ENCODE measurements at regions not wholly inside any gene's neighbourhood (a gene's known extent, or its start where the extent isn't known, plus 50 kb on each side); places are given as distances from the start of the nearest gene placed in this dataset.

DNA sequence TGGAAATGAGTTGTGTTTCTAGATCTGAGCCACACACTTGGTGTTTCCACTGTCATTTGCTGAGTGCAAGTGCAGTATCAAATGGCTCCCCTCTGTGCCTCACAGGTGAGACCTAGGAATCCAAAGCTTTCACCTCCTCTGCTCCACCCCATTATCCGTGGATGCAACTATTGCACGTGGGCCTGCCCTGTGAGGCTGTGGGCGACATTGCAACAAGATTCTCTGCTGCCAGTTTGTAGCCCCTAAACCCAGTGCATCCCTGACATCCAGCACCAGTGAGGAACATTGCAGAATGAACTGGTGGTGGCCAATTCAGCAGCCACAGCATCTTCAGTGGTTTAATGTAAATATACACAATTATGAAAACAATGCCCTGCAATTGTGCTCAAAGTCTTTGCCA, 115.0 kb upstream of the FOXA2 start:
- TF ChIP-seq, protein P1, sequence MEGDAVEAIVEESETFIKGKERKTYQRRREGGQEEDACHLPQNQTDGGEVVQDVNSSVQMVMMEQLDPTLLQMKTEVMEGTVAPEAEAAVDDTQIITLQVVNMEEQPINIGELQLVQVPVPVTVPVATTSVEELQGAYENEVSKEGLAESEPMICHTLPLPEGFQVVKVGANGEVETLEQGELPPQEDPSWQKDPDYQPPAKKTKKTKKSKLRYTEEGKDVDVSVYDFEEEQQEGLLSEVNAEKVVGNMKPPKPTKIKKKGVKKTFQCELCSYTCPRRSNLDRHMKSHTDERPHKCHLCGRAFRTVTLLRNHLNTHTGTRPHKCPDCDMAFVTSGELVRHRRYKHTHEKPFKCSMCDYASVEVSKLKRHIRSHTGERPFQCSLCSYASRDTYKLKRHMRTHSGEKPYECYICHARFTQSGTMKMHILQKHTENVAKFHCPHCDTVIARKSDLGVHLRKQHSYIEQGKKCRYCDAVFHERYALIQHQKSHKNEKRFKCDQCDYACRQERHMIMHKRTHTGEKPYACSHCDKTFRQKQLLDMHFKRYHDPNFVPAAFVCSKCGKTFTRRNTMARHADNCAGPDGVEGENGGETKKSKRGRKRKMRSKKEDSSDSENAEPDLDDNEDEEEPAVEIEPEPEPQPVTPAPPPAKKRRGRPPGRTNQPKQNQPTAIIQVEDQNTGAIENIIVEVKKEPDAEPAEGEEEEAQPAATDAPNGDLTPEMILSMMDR (IDR thresholded peaks at IDR 0.05; ENCODE audit: borderline replicate concordance, insufficient read depth, low read depth, low read length), result no peak
- no peak overlapping the region for H3K4me3 ChIP-seq (ENCODE audit: low read depth, low read length)

DNA sequence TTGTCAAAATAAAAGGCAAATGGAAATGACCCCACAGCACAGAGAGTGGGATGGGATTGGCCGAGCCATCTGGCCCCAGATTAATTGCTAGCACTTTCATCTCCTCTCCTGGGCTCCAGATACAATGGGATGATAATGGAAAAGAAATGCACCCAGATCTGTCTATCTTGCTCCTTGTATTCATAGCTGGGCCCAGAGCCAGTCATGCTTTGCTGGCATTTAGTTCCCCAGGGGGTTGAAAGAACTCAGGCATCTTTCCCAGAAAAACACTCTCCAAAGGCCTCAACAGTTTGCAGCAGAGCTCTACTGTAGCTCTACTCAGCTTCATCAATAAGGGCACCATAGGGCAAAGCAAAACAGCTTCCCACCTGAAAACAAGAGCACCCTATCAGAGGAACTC, 116.0 kb upstream of the FOXA2 start:
- TF ChIP-seq, protein P1 (IDR thresholded peaks at IDR 0.05; ENCODE audit: borderline replicate concordance, insufficient read depth, low read depth, low read length), result no peak

DNA sequence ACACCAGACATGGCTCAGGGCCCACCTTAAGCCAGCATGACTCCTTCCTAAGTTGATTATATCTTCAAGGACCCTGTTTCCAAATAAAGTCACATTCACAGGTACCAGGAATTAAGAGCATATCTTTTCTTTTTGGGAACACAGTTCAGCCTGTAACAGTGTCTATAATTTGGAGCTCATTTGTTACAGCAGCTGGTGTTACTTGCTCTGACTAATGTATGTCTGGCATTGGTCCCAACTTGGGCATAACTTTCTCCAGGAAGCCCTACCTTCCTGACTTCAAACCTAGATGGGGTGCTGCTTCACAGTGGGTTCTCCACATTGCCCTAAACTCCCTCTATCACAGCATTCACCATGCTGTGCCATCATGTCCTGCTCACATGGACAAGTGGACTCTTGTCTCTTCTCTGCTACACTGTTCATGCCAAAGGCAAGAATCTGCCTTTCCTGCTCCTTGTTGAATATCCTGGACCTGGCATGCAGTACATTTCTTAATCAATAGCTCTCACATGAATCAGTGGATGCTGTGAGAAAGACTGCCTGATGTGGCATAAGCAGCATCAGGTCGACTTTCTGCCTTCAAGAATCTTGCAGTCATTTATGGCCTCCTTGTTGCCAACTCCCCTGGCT, 117.4 kb upstream of the FOXA2 start:
- no peak overlapping the region for H3K4me3 ChIP-seq (ENCODE audit: low read depth, low read length)
- TF ChIP-seq, protein P1 (IDR thresholded peaks at IDR 0.05; ENCODE audit: borderline replicate concordance, insufficient read depth, low read depth, low read length), result no peak

More for the DNA sequence above, 116.0 kb upstream of the FOXA2 start:
- H3K4me3 ChIP-seq (ENCODE audit: low read depth, low read length), result no peak overlapping the region

DNA sequence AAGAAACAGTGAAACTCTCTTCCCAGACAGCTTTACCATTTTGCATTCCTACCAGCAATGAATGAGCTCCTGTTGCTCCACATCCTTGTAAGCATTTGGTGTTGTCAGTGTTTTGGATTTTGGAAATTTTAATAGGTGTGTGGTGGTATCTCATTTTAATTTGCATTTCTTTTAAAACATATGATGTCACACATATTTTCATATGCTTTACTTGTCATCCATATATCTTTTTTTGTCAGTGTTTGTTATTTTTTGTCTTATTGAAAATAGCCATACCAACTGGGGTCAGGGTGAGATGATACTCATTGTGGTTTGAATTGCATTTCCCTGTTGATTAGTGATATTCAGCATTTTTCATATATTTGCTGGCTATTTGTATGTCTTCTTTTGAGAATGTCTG, 119.5 kb upstream of the FOXA2 start:
- TF ChIP-seq, protein P1 (IDR thresholded peaks at IDR 0.05; ENCODE audit: borderline replicate concordance, insufficient read depth, low read depth, low read length), result no peak
- no peak overlapping the region for H3K4me3 ChIP-seq (ENCODE audit: low read depth, low read length)

DNA sequence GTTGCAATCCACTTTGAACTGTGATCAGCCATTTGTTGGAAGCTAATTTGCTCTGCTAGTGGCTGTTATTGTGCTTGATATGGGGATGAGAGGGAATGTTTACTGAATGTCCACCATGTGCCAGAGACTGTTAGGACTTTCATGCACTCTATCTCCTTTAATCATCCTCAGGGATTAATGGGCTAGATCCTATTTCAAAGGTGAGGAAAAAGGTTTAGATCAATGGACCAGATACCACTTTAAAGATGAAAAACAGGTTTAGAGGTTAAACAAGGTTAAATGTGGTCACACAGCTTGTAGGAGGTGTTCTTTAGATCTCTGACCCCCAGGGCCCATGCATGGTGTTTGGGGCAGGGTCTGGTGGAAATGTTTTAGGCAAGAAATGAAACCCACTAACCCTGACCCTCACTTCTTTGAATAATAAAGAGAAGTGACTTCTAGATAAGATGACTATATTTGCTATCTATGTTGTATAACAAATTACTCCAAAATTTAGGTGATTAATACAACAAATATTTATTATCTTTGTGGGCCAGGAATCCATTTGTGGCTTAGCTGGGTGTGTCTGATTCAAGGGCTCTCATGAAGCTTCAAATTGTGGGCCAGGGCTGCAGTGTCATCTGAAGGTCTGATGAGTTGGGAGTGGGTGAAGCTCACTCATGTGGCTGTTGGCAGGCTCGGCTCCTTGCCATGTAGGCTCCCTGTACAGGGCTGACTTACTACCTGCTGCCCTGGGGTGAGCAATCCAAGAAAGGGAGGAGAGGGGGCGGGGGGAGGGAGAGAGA, 127.8 kb upstream of the FOXA2 start:
- H3K4me3 ChIP-seq (ENCODE audit: low read depth, low read length), result no peak overlapping the region
- TF ChIP-seq, protein P1 (IDR thresholded peaks at IDR 0.05; ENCODE audit: borderline replicate concordance, insufficient read depth, low read depth, low read length), result no peak

DNA sequence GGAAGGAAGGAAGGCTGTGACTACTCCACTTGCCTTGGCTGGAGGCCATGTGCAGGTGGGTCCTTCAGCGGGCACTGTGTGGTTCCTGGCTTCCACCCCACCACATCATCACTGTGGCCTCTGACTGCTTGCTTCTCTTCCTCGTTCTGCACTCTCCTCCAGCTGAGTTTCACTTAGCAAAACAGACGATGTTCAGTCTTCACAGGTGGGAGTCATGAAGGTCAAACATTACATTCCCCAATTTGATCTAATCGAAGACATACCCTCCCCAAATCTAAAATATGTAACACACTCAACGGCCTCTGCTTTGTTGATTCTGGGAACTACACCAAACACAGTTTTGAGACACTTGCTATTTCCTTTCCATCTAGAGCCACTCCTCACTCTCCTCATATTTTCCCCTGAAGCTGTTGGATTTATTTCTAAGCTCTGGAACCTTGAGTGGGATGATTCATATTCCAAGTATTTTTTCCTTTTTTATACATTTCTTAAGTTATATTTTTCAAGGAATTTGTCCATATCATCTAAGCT, 132.5 kb upstream of the FOXA2 start:
- TF ChIP-seq, protein P1 (IDR thresholded peaks at IDR 0.05; ENCODE audit: borderline replicate concordance, insufficient read depth, low read depth, low read length), result no peak
- no peak overlapping the region for H3K4me3 ChIP-seq (ENCODE audit: low read depth, low read length)

Data from GM12875 (cell line).